Activated CD8-positive, alpha-beta memory T cell treated with anti-CD3 and anti-CD28 coated beads for 24 hours (primary cell): ENCODE measurements at regions not wholly inside any gene's neighbourhood (a gene's known extent, or its start where the extent isn't known, plus 50 kb on each side); places are given as distances from the start of the nearest gene placed in this dataset.

Source experiments
- DNase-seq: peaks from one replicate; pipeline ENCODE4 v3.0.0-alpha.2; 2020

DNA sequence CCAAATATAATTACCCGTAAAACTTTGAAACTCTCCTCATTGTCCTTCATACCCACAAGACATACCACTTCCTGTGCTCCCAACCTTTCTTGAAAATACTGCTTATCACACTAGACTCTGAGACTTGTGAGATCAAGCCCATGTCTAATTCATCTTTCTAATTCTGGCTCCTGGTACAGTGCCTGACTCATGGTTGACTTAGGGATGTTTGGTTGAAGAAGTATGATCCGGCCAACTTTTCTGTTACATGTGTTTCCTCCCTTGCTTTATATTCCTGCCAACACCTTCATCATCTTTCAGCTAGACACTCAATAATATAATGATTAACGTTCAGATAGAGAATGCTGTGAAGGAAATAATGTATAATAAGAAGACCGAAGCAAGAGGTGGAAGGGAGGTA, 58.2 kb downstream of the MEX3B start:
- no peak for DNase-seq

DNA sequence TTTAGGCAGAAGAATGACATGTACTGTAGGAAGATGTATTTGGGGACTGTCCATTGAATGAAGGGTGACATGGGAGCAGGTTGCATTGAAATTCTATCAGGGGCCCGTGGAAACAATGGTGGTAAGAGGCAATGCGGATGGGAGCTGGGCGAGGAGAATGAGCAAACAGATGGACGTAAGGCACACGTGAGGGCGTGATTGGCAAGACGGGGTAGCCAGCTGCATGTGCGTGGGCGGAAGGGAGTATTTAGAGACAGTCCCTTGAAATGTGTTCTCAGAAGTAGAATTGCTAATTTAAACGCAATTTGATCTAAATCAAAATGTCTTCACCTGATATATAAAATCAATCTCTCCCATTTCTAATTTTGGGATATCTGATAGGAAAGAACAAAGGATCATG, 62.3 kb downstream of the MEX3B start:
- no peak for DNase-seq

DNA sequence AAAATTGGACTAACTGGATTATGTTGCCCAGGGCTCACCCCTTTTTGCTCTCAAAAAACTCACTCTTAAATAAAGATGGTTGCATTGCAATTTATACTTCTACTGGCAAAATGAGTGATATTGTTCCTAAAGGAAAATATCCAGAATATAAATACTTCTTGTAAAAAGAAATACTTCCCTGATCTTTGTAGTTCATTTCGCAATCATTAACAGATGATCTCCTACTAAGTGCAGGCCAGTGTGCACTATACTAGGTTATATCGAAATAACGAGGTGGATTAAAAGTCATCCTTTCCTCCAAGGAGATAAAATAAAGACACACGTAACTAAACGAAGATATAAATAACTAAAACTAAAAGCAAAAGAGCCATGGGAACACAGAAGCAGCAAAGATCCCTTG, 63.0 kb downstream of the MEX3B start:
- DNase-seq: no peak

DNA sequence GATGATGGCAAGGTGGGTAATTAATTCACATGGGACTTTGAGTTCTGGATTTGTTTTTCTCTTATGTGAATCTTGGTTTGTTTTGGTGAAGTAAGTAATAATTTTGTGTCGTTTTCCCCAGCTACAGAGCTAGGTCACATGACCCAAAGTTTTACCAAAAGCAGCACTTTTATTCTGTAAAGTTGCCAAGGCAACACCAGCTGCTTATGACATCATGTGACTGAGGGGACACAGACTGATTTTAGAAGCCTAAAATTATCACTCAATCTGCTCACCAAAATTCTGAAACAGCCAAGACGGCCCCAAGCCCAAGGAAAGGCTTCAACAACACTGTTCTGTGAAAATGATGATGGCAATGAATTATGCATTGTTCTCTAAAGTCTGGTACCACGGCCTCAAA, 63.9 kb downstream of the MEX3B start:
- no peak for DNase-seq

DNA sequence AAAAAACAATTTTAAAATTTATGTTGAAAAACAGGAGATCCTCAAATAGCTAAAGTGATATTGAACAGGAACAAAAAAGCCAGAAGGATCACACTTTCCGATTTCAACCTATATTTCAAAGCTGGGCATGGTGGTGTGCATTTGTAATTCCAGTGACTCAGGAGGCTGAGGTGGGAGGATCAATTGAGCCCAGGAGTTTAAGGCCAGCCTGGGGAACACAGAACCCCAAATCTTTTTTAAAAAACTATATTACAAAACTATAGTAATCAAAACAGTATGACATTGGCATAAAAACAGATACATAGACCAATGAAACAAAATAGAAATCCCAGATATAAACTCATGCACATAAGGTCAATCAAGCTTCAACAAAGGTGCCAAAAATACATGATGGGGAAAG, 68.4 kb downstream of the MEX3B start:
- no peak for DNase-seq

DNA sequence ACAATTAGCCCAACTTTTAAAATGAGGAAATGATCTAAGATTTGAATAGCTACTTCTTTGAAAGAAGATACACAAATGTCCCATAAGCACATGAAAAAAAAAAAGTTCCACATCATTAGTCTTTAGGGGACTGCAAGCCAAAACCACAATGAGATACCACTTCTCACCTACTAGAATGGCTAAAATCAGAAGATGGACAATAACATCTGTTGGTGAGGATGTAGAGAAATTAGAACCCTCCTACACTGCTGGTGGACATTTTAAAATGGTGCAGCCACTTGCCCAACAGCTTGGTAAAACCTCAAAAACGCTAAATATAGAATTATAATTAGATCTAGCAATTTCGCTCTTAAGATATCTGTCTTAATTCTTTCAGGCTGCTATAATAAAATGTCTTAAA, 77.1 kb downstream of the MEX3B start:
- no peak for DNase-seq

DNA sequence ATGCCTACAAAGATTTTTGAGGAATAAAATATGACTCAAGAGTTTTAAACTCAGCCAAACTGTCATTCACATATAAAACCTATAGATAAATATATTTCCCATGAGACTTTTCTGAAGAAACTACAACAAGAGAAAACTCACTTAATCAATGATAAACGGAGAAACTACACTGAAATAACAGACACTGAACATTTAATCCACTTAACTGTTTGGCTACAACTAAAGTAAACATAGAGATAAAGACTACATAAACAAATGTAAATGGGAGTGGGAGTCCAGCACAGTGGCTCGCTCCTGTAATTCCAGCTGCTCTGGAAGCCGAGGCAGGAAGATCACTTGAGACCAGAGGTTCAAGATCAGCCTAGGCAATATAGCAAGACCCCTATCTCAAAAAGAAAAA, 79.2 kb downstream of the MEX3B start:
- no peak for DNase-seq

DNA sequence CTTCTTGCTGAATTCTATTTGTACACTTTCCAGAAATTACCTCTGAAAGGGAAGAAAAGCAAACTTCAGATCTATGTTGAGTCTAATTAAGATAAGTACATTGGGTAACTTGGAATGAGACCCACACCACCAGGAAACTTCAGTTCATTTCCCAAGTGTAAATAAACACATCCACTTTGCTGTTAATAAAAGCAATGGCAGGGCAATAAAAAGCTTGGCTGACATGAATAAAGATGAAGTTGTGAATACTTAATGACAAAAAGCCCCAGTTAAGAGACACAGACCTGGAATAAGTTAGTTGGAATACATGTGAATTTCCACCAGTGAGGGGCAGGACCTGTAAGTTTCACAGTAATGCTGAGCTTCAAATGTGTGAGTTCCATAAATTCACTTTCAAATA, 83.3 kb downstream of the MEX3B start:
- no peak for DNase-seq

DNA sequence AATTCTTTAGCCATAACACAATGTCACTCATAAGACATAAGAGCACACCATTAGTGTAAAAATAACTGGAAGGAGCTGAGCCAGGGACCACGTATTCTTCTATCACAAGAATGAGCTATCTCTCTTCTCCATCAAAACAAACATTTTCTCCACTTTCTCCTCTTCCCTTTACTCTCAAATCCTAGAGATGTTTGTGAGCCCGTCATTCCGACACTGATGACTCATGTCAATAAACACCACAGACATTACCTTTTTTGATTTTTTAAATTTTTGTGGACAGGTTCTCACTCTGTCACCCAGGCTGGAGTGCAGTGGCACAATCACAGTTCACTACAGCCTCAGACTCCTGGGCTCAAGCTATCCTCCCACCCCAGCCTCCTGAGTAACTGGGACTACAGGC, 86.6 kb downstream of the MEX3B start:
- DNase-seq: no peak

DNA sequence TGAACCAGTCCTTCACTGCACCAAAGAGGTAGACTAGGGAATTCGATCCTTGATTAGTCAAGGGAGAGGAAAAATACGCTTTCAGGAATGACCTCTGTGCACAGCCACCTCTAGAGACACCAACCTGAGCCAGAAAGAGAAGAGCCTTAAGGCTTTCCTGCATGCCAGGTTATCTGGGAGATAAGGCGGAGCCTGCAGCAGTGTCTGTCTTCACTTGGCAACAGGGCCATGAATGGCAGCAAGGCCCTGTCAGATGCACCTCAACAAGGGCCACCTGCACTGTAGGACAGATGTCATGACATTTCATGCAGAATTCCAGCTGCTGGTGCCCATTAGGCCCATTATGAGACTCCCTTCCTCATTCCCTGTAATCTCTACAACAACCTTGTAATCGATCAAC, 88.1 kb downstream of the MEX3B start:
- no peak for DNase-seq

DNA sequence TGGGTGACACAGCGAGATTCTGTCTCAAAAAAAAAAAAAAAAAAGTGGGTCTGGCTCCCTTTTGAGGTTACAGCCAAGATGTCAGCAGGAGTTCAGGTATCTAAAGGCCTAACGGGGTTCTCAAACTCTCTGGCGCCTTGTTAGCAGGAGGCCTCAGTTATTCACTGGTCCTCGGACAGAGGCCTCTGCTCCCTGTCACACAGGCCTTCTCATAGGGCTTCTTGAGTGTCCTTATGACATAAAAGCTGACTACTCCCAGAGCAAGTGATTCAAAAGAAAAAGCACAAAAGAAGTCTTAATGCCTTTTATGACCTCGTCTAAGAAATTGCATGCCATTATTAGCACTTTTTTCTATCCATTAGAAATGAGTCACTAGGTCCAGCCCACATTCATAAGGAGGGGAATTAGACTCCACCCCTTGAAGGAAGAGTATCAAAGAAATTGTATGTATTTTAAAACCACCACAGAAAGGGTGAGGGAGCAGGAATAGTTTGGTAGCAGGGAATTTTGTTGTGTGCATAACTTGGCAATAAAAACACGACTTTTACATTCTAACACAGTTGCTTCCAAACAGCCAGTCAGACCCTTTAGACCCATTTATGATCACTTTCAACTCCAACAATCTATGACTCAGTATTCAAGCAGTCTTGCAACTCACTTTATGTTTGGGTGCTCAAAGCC, 90.3 kb downstream of the MEX3B start:
- no peak for DNase-seq

DNA sequence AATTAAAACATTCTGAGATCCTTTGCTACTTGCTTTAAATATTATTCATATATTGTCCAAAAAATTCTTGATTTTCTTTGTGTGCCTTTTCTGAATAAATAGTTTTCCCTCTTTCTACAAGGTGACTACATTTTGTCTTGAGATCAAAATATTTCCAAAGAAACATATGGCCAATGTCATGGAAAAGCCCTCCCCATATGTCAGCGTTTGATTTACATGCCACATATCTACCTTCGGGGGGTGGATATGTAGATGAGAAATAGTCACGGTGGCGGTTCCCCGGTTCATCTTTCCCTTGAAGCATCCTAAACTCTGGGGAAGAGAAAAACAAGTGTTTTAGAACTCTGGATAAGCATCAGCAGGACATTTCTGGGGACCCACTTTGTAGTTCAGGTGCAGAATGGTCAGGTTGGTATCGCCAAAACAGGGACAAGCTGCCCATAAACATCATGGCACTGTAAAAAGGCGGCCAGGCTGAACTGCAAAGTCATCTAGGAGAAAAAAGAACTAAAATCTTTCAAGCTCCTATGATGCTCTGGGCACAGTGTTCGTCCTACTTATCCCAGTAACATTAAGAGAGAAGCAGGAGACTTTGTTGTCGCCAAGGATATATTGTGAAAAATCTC, 91.5 kb downstream of the MEX3B start:
- no peak for DNase-seq

DNA sequence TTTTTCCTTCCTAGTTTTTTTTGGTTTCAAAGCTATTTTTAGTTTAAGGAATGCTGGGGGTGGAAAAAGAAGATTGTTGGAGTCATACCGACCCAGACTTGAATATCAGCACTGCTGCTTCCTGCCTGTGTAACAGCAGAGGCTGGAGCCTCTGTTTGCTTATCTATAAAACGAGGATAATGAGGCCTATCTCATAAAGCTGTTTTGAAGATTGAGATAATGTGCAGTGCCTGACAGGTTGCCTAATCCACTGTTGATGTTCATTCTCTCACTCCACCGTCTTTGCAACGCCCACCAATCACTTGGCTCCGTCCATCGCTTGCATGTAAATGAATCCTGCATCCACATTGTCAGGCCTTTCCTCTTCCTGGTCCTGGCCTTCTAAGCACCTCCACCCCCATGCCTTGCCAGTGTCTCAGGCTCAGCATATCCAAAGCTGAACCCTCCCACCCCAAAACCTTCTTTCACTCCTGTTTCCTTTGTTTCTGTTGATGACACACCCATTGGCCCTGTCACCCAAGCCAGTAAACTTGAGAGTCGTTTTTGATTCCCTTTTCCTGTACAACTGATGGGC, 94.9 kb downstream of the MEX3B start:
- no peak for DNase-seq

DNA sequence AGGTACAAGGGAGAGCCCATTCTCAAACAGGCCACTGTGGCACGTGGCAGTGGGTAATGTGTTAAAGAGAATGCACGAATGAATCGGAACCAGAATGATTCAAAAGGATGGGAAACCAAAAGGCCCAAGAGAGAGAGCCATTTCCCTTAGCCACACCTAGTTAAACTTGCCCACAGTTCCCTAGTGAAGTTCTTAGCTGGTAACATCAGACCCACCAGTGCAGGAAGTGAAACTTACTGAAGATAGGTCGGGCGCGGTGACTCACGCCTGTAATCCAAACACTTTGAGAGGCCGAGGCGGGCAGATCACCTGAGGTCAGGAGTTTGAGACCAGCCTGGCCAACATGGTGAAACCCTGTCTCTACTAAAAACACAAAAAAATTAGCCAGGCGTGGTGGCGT, 97.1 kb downstream of the MEX3B start:
- no peak for DNase-seq

DNA sequence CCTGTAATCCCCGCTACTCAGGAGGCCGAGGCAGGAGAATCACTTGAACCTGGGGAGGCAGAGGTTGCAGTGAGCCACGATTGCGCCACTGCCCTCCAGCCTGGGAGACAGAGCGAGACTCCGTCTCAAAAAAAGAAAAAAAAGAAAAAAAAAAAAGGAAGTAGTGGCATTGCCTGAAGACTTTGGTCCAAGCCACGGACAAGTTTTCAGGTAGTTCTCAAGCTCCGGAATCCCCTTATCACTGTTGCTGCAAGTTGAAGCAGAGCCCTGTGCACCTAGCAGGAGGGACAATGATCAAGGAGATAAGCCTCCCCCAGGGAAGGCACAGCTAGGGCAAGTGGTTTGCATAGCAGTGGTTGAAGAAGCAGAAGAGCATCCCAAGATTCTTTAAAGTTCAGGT, 97.6 kb downstream of the MEX3B start:
- DNase-seq: no peak

DNA sequence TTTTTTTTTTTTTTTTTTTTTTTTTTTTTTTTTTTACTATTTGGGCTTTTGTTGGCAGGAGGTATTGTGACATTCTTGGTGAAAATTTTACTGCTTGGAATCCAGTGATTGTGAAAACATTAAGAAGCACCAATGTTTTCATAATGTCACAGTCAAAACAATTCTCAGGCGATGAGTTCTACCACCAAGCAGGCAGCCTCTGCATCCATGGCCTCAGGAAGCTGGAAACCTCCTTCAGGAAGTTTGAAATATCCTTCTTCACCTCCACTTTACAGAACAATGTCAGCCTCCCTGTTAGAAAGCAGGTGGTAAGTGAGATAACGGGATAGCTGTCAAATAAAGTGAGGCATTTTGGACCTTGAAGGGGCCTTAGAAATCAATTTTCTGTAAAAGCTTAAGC, 98.3 kb downstream of the MEX3B start:
- no peak for DNase-seq

DNA sequence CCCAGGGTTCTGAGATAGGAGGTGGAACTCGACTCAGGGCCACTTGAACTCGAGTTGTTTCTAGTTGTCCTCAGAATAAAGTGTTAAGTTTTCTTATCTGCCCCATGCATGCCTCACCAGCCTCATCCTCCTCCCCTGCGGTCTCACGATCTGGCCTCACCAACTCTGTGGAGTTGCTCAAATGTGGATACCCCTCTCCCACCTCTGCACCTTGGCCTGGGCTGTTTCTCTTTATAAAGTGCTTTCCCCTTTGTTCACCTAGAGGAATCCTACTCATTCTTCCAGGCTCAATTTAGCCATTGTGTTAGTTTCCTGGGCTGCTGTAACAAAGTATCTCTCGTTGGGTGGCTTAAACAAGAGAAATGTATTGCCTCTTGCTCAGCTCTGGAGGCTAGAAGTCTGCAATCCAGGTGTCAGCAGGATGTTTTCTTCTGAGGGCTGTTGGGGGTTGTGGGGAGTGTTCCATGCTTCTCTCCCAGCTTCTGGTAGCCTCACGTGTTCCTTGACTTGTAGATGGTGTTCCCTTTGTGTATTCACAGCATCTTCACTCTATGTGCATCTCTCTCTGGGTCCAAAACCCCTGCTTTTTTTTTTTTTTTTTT, 100.7 kb downstream of the MEX3B start:
- no peak for DNase-seq

DNA sequence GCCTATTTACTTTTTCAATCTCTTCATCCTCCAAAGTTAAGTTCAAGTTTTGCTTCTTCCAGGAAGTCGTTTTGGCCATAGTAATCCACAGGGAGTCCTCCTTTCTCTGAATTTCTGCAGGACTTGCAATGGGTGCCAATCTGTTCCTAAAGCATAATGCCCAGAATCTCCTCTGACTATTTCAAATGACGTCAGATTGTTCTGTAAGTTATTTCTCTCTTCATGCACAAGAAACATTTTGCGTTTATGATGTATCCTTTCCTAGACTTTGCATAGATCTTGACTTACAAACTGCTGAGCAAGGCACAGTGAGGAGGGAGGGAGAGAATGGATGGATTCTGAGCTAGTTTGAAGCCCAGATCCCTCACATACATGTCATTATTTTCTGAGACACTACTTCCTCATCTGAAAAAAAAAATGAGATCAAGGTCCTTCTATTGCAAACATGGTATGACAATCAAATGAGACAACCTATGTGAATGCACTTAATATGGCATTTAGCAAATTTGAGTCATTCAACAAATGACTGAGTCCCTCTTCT, 103.1 kb downstream of the MEX3B start:
- no peak for DNase-seq

DNA sequence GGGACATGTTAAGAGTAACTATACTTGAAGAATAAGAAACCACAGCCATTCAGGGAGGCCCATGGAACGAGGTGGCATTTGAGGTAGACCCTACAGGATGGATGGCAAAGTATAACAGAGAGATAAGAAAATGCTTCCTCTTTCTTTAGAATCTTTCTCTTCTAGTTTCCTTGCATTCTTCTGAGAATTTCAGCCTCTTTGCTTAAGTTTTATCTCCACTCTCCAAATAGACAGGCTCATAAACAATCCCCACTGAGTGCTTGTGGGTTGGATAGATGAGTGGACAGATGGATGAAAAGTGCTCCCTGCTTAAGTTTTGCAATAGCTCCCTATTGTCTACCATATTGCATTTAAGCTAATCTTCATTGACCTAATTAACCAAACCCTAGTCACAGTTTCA, 103.7 kb downstream of the MEX3B start:
- DNase-seq: no peak

DNA sequence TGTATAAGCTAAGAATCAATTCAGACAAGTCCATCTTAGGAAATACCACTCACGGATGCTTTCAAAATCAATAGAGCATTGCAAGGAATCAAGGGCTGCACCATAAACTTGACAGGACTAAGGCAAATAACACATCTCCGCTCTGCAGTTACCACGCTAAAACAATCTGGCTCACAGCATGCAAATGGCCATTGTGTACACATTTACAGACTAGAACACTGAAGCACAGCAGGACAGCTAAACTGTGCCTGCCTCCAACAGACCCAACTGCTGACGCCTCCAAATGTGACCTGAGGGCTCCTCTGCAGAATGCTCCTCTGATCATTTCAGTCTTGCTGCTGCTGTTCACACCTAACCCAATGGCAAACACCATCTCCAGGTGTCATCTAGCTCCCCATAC, 104.3 kb downstream of the MEX3B start:
- no peak for DNase-seq

DNA sequence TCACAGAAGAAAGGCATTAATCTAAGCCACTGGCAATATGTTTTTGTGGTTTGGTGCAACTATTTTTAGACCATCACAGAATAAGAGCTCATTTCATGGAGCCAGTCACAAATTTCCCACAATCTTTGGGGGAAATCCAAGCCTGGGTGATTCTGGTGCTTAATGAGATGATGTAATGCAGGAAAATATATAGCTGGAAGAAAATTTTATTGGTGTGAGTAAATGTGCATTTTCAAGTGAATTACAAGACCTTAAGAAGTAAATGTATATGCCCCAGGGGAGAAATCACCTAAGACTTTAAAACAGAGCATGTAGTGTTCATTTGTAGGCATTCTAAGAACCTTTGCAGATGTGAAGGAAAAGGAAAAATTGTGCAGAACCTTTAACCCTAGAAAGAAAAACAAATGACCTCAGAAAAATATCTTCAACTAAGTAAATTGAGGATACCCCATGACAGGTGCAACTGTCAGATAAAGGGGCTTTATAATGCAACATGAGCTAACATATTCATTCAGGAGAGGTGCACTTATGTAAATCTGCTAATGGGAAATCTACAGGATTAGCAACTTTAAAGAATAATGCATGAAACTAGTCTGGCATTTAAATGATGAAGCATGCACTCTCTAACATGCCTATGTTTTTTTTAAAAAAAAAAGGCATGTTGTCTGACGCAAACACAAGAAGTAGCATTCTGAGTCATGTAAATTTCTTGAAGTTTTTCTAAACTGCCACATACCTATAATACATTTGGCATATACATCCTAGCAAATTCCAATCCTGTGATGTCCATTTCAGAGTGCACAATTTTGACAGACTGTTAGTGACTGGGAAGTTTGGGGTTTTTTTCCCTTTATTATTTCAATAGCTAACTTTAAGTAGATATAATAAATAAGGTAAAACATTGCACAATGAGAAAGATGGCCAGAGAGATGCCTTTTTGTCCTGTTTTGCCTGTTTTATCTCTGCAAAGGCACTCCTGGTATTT, 105.1 kb downstream of the MEX3B start:
- DNase-seq: no peak

DNA sequence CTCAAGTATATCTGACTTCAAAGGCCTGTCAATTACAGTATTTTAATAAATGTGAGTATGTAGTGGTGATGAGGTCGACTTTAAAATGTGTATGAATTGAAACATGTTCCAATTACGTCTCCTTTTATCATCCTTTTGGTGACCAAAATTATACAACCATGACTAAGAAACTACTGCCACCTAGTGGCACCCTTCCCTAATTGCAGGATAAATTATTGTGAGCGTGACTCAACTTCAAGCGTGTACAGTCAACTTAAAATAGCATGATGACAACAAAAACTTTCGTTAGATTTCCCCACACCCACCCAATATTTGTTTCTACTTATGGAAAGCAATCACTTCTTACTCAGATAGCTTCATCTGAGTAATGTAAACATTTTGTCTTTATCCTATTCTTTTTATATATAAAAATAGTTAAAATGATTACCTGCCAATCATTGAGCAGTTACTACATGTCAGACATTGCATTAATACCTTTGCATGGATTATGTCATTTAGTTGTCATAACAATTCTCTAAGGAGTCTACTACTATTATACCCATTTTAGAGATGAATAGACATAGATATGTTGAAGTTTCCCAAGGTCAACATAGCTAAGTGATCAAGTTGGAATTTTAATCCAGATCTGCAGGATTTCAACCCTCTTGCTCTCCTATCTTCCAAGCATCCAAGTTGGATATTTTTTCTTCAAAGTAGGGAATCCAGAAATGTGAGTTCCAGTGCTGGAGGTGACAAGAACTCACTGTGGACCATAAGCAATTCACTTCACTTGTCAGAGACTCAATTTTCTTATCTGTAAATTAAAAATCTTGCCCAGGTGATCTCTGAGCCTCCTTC, 106.0 kb downstream of the MEX3B start:
- no peak for DNase-seq
